Keratinocyte (primary cell): ENCODE measurements at regions not wholly inside any gene's neighbourhood (a gene's known extent, or its start where the extent isn't known, plus 50 kb on each side); places are given as distances from the start of the nearest gene placed in this dataset.

Experiments used
- DNase-seq: peaks from one replicate; pipeline ENCODE4 v3.0.0-alpha.2; 2011; ENCODE audit warnings: low read depth, missing footprints, low spot score
- FAIRE-seq: peaks from 2 replicates; lab custom pipeline; 2011; peaks lifted over from hg19 to GRCh38; lab: Jason Lieb, UNC
- H2AFZ ChIP-seq: 2 replicates; pipeline ENCODE4 v1.6.0; 2012; ENCODE audit warnings: low read length, control low read depth, inconsistent platforms; ENCODE audit not compliant: control insufficient read depth
- H3K27ac ChIP-seq: 2 replicates; pipeline ENCODE4 v1.5.1; 2011; ENCODE audit warnings: low read length; ENCODE audit not compliant: control insufficient read depth, insufficient read depth
- H3K27me3 ChIP-seq: 3 replicates; pipeline ENCODE4 v1.6.0; 2011; ENCODE audit warnings: low read length; ENCODE audit not compliant: control insufficient read depth, insufficient read depth; ENCODE audit errors: extremely low read depth
- H3K36me3 ChIP-seq, 2 experiments: 2 replicates in 1 of 2; 3 replicates in 1 of 2; pipeline ENCODE4 v1.5.1; 2011; ENCODE audit warnings: low read length in 2 of 2, mild to moderate bottlenecking in 1 of 2; ENCODE audit not compliant: control insufficient read depth in 2 of 2, insufficient read depth in 2 of 2; ENCODE audit errors: extremely low read depth in 1 of 2
- H3K4me1 ChIP-seq: 3 replicates; pipeline ENCODE4 v1.5.1; 2011; ENCODE audit warnings: low read length; ENCODE audit not compliant: control insufficient read depth, insufficient read depth; ENCODE audit errors: extremely low read depth
- H3K4me2 ChIP-seq: 3 replicates; pipeline ENCODE4 v1.6.0; 2011; ENCODE audit warnings: low read depth, low read length; ENCODE audit not compliant: control insufficient read depth, insufficient read depth; ENCODE audit errors: extremely low read depth
- H3K4me3 ChIP-seq, 3 experiments: fragments of 200-600 bp in 1 of 3; sonication (generic) in 1 of 3; 2 replicates in 2 of 3; 3 replicates in 1 of 3; pipeline ENCODE4 v1.5.1; 2011 to 2016; ENCODE audit warnings: low read length in 3 of 3, mild to moderate bottlenecking in 3 of 3, control low read depth in 2 of 3, inconsistent platforms in 1 of 3, low read depth in 1 of 3, mixed read lengths in 1 of 3, mixed run types in 1 of 3, moderate library complexity in 1 of 3; ENCODE audit not compliant: control insufficient read depth in 2 of 3, insufficient read depth in 2 of 3; ENCODE audit errors: extremely low read depth in 1 of 3
- H3K79me2 ChIP-seq: 2 replicates; pipeline ENCODE4 v1.6.0; 2012; ENCODE audit warnings: low read length; ENCODE audit not compliant: control insufficient read depth, insufficient read depth
- H3K9ac ChIP-seq: 3 replicates; pipeline ENCODE4 v1.6.0; 2011; ENCODE audit warnings: low read length; ENCODE audit not compliant: control insufficient read depth, insufficient read depth; ENCODE audit errors: extremely low read depth
- H3K9me1 ChIP-seq: 3 replicates; pipeline ENCODE4 v1.6.0; 2011; ENCODE audit warnings: low read length; ENCODE audit not compliant: control insufficient read depth, insufficient read depth; ENCODE audit errors: extremely low read depth
- H3K9me3 ChIP-seq: 2 replicates; pipeline ENCODE4 v1.5.1; 2012; ENCODE audit warnings: low read depth, low read length; ENCODE audit not compliant: control insufficient read depth
- H4K20me1 ChIP-seq: 3 replicates; pipeline ENCODE4 v1.6.0; 2011; ENCODE audit warnings: low read length; ENCODE audit not compliant: control insufficient read depth, insufficient read depth; ENCODE audit errors: extremely low read depth
- EZH2 ChIP-seq: IDR thresholded peaks from one replicate; pipeline ENCODE4 v1.6.1; 2012; ENCODE audit warnings: inconsistent platforms, mild to moderate bottlenecking, low read length, moderate library complexity
- dilution Hi-C: fragments of 300-500 bp; cut with MboI; formaldehyde crosslinking; loops from one replicate; pipeline ENCODE4 v1.7.0; 2020; ENCODE audit warnings: low sequenced_read_pairs; ENCODE audit not compliant: extremely low pct_ligation_motif_present
- TF ChIP-seq, protein P1 (sequence below), 3 experiments: IDR thresholded peaks in 1 of 3; conservative IDR thresholded peaks in 1 of 3; optimal IDR thresholded peaks in 1 of 3; 2 replicates in 2 of 3; 3 replicates in 1 of 3; pipeline versions ENCODE3 to v1.5.1; 2011; ENCODE audit warnings: low read length in 3 of 3, mild to moderate bottlenecking in 3 of 3, moderate library complexity in 2 of 3, control low read depth in 1 of 3, inconsistent platforms in 1 of 3; ENCODE audit not compliant: insufficient read depth in 2 of 3; ENCODE audit errors: extremely low read depth in 1 of 3

DNA sequence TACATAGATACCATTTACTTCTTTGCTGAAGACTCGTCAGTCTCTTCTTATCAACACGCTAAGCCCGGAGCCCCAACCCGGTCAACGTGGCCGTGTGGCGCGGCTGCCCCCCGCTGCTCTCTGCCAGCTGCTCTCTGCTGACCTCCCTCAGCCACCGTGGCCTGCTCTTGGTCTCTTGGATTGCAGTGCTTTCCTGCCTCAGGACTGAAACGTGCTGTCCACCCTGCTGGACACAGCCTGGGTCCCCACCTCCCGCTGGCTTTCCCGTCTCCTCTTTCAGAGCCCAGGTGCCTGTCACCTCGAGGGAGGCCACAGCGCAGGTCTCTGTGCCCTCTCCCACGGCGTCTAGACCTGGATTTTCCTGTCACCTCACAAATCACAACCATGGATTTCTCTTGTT is 388.1 kb upstream of the B3GAT1 start:
- no peak for TF ChIP-seq EZH2
- TF ChIP-seq, protein P1, sequence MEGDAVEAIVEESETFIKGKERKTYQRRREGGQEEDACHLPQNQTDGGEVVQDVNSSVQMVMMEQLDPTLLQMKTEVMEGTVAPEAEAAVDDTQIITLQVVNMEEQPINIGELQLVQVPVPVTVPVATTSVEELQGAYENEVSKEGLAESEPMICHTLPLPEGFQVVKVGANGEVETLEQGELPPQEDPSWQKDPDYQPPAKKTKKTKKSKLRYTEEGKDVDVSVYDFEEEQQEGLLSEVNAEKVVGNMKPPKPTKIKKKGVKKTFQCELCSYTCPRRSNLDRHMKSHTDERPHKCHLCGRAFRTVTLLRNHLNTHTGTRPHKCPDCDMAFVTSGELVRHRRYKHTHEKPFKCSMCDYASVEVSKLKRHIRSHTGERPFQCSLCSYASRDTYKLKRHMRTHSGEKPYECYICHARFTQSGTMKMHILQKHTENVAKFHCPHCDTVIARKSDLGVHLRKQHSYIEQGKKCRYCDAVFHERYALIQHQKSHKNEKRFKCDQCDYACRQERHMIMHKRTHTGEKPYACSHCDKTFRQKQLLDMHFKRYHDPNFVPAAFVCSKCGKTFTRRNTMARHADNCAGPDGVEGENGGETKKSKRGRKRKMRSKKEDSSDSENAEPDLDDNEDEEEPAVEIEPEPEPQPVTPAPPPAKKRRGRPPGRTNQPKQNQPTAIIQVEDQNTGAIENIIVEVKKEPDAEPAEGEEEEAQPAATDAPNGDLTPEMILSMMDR (optimal IDR thresholded peaks at IDR 0.05 in 1 of 3, IDR thresholded peaks at IDR 0.05 in 1 of 3, conservative IDR thresholded peaks at IDR 0.05 in 1 of 3; ENCODE audit: extremely low read depth in 1 of 3, insufficient read depth in 2 of 3, low read length in 3 of 3) = no peak
- H3K4me3 ChIP-seq = no peak overlapping the region

DNA sequence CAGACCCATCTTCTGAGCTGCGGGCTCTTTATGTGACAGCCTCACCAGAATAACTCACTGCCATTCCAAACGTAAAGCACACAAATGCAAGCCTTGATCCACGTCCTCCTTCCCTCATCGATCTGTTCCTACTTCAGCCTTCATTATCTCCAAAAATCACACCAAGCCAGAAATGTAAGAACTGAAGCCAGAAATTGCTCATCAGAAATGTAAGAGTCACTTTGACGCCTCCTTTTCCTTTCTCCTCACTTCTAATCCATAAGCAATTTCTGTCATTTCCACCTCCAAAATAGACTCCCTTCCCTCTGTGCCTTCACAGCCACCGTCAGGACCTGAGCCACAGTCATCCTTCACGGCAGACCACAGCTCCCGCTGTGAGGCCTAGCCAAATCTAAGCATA is 387.3 kb upstream of the B3GAT1 start:
- dilution Hi-C loops = no loop called here
- TF ChIP-seq EZH2 = no peak
- TF ChIP-seq, protein P1 (optimal IDR thresholded peaks at IDR 0.05 in 1 of 3, IDR thresholded peaks at IDR 0.05 in 1 of 3, conservative IDR thresholded peaks at IDR 0.05 in 1 of 3; ENCODE audit: extremely low read depth in 1 of 3, insufficient read depth in 2 of 3, low read length in 3 of 3) = no peak
- no peaks in the 10 kb centered on the region for H3K27me3 ChIP-seq
- FAIRE-seq = no peak
- DNase-seq = no peak
- no peaks in the 10 kb centered on the region for H3K9me3 ChIP-seq
- no peak overlapping the region for H2AFZ ChIP-seq
- H3K79me2 ChIP-seq = no peaks in the 10 kb centered on the region
- no peak overlapping the region for H3K4me2 ChIP-seq
- H3K27ac ChIP-seq = no peak overlapping the region
- no peaks in the 10 kb centered on the region for H4K20me1 ChIP-seq
- no peaks in the 10 kb centered on the region for H3K4me1 ChIP-seq
- H3K9ac ChIP-seq = no peak overlapping the region
- no peak overlapping the region for H3K4me3 ChIP-seq
- no peaks in the 10 kb centered on the region for H3K36me3 ChIP-seq
- no peaks in the 10 kb centered on the region for H3K9me1 ChIP-seq

More for the DNA sequence above, 388.1 kb upstream of the B3GAT1 start:
- no peak overlapping the region for H3K9ac ChIP-seq
- no peaks in the 10 kb centered on the region for H3K4me1 ChIP-seq
- no peaks in the 10 kb centered on the region for H3K27me3 ChIP-seq
- H3K27ac ChIP-seq = no peak overlapping the region
- H3K9me1 ChIP-seq = no peaks in the 10 kb centered on the region
- H3K9me3 ChIP-seq = no peaks in the 10 kb centered on the region
- DNase-seq (no peak), FAIRE-seq (no peak)
- H3K79me2 ChIP-seq = no peaks in the 10 kb centered on the region
- H4K20me1 ChIP-seq = no peaks in the 10 kb centered on the region
- dilution Hi-C loops = no loop called here
- no peak overlapping the region for H2AFZ ChIP-seq
- H3K4me2 ChIP-seq = no peak overlapping the region
- no peaks in the 10 kb centered on the region for H3K36me3 ChIP-seq
